ENCODE measurements at regions not wholly inside any gene's neighbourhood (a gene's known extent, or its start where the extent isn't known, plus 50 kb on each side); places are given as distances from the start of the nearest gene placed in this dataset.

- DNase-seq = no peak
Measured at GRCh38 chr12:30874455-30875321, 51.9 kb upstream of the TSPAN11 start.

GRCh38 chr12:30870491-30871265, 55.9 kb upstream of the TSPAN11 start:
- DNase-seq = no peak

- DNase-seq = no peak
Measured at GRCh38 chr12:30867415-30867814, 59.1 kb upstream of the TSPAN11 start.

GRCh38 chr12:30866256-30866655, 60.3 kb upstream of the TSPAN11 start:
- no peak for DNase-seq

GRCh38 chr12:30863839-30864238, 62.7 kb upstream of the TSPAN11 start:
- DNase-seq = no peak

- no peak for DNase-seq
Measured at GRCh38 chr12:30862486-30862885, 64.1 kb upstream of the TSPAN11 start.

GRCh38 chr12:30859226-30859625, 67.3 kb upstream of the TSPAN11 start:
- no peak for DNase-seq

- DNase-seq = no peak
Measured at GRCh38 chr12:30858471-30858870, 68.1 kb upstream of the TSPAN11 start.

- DNase-seq = no peak
Measured at GRCh38 chr12:30853561-30854133, 72.9 kb upstream of the TSPAN11 start.

GRCh38 chr12:30850684-30851083, 75.9 kb upstream of the TSPAN11 start:
- DNase-seq = no peak

GRCh38 chr12:30847259-30847658, 79.3 kb upstream of the TSPAN11 start:
- DNase-seq = no peak

GRCh38 chr12:30846776-30847175, 79.8 kb upstream of the TSPAN11 start:
- no peak for DNase-seq

- DNase-seq = no peak
Measured at GRCh38 chr12:30845676-30846075, 80.9 kb upstream of the TSPAN11 start.

- DNase-seq = no peak
Measured at GRCh38 chr12:30843211-30843610, 83.3 kb upstream of the TSPAN11 start.

GRCh38 chr12:30840715-30841114, 85.8 kb upstream of the TSPAN11 start:
- DNase-seq = no peak

- DNase-seq = no peak
Measured at GRCh38 chr12:30839643-30840220, 85.0 kb upstream of the CAPRIN2 start.

GRCh38 chr12:30837595-30837994, 82.8 kb upstream of the CAPRIN2 start:
- no peak for DNase-seq

GRCh38 chr12:30836656-30837445, 82.1 kb upstream of the CAPRIN2 start:
- DNase-seq = no peak

GRCh38 chr12:30835216-30835615, 80.5 kb upstream of the CAPRIN2 start:
- no peak for DNase-seq

- no peak for DNase-seq
Measured at GRCh38 chr12:30830751-30831150, 76.0 kb upstream of the CAPRIN2 start.

GRCh38 chr12:30829876-30830275, 75.1 kb upstream of the CAPRIN2 start:
- DNase-seq = no peak
